HCT116 (cell line): ENCODE measurements at regions not wholly inside any gene's neighbourhood (a gene's known extent, or its start where the extent isn't known, plus 50 kb on each side); places are given as distances from the start of the nearest gene placed in this dataset.

Source experiments
- ATAC-seq: fragments of 200-7000 bp; cut with Tn5 transposase; 2 replicates; pipeline ENCODE4 v1.9.1; 2020; ENCODE audit warnings: mild to moderate bottlenecking, moderate library complexity
- BruUV-seq: library from RNA; stranded (reverse); fragments of 400-500 nt; replicated peaks from 2 replicates; lab custom pipeline; 2021; lab: Mats Ljungman, UMichigan
- CTCF ChIA-PET: fragments of 300-600 bp; sonication (Branson Sonifier 250); formaldehyde crosslinking; loops from one replicate; lab custom pipeline; 2021; ENCODE audit warnings: antibody characterized with exemption; lab: Charles Lee
- POLR2A ChIA-PET: fragments of 300-600, 350-600 bp; sonication (Branson Sonifier 250); formaldehyde crosslinking; loops from one replicate; lab custom pipeline; 2021; ENCODE audit warnings: antibody characterized with exemption; lab: Charles Lee
- RAD21 ChIA-PET, 2 experiments: fragments of 300-600 bp; sonication (Branson Sonifier 250); formaldehyde crosslinking; loops; one replicate each; lab custom pipeline; 2023; ENCODE audit warnings: low total read pairs in 2 of 2; ENCODE audit not compliant: uncharacterized antibody in 2 of 2, unreplicated experiment in 2 of 2, low non-redundant PET in 1 of 2; lab: Charles Lee
- DNase-seq: peaks from one replicate; pipeline ENCODE4 v3.0.0-alpha.2; 2010; ENCODE audit warnings: low read depth, low spot score
- H2AFZ ChIP-seq: fragments of 200-600 bp; shearing (Covaris generic), sonication (generic); 2 replicates; pipeline ENCODE4 v1.6.1; 2017; ENCODE audit warnings: low read depth, mixed run types, mixed read lengths, antibody characterized with exemption, low read length; ENCODE audit not compliant: poor library complexity, severe bottlenecking
- H3K27ac ChIP-seq: 2 replicates; pipeline ENCODE4 v1.5.1; 2012; ENCODE audit warnings: low read depth, low read length
- H3K27me3 ChIP-seq: fragments of 200-600 bp; sonication (generic); 2 replicates; pipeline ENCODE4 v1.6.1; 2016; ENCODE audit warnings: mixed run types, low read length, mixed read lengths; ENCODE audit not compliant: insufficient read depth
- H3K36me3 ChIP-seq, 2 experiments: fragments of 200-500 bp in 1 of 2; fragments of 200-600 bp in 1 of 2; sonication (Bioruptor generic) in 1 of 2; sonication (generic) in 1 of 2; 2 replicates each; pipeline versions ENCODE4 v1.5.1 to v1.6.1; 2014 to 2016; ENCODE audit warnings: low read length in 2 of 2, inconsistent platforms in 1 of 2, mixed read lengths in 1 of 2, mixed run types in 1 of 2; ENCODE audit not compliant: insufficient read depth in 2 of 2, control insufficient read depth in 1 of 2
- H3K4me1 ChIP-seq, 2 experiments: fragments of 200-600 bp in 1 of 2; sonication (generic) in 1 of 2; 2 replicates each; pipeline versions ENCODE4 v1.5.1 to v1.6.1; 2012 to 2017; ENCODE audit warnings: low read length in 2 of 2, inconsistent platforms in 1 of 2, mild to moderate bottlenecking in 1 of 2, mixed read lengths in 1 of 2, mixed run types in 1 of 2, moderate library complexity in 1 of 2; ENCODE audit not compliant: insufficient read depth in 2 of 2, control insufficient read depth in 1 of 2
- H3K4me2 ChIP-seq: fragments of 200-600 bp; sonication (generic); 2 replicates; pipeline ENCODE4 v1.6.1; 2017; ENCODE audit warnings: mixed run types, low read length, mixed read lengths
- H3K4me3 ChIP-seq, 2 experiments: fragments of 200-600 bp in 1 of 2; sonication (generic) in 1 of 2; replicated peaks in 1 of 2; 2 replicates each; pipeline ENCODE4 v1.5.1; 2011 to 2016; ENCODE audit warnings: low read length in 2 of 2, control low read depth in 1 of 2, low read depth in 1 of 2, mild to moderate bottlenecking in 1 of 2, mixed read lengths in 1 of 2, mixed run types in 1 of 2
- H3K79me2 ChIP-seq: fragments of 200-600 bp; sonication (generic); 2 replicates; pipeline ENCODE4 v1.6.1; 2017; ENCODE audit warnings: mild to moderate bottlenecking, mixed run types, low read length, moderate library complexity, mixed read lengths; ENCODE audit not compliant: insufficient read depth
- H3K9ac ChIP-seq: fragments of 200-600 bp; sonication (generic); 2 replicates; pipeline ENCODE4 v1.6.1; 2016; ENCODE audit warnings: low read length, mixed read lengths
- H3K9me2 ChIP-seq: fragments of 200-600 bp; sonication (generic), shearing (Covaris generic); 2 replicates; pipeline ENCODE4 v1.6.1; 2017; ENCODE audit warnings: mixed run types, mild to moderate bottlenecking, moderate library complexity; ENCODE audit not compliant: insufficient read depth
- H3K9me3 ChIP-seq, 2 experiments: fragments of 200-500 bp in 1 of 2; fragments of 200-600 bp in 1 of 2; sonication (Bioruptor generic) in 1 of 2; sonication (generic) in 1 of 2; 2 replicates each; pipeline ENCODE4 v1.6.1; 2014 to 2017; ENCODE audit warnings: low read length in 2 of 2, mixed read lengths in 2 of 2, inconsistent platforms in 1 of 2, low read depth in 1 of 2, mild to moderate bottlenecking in 1 of 2, mixed run types in 1 of 2, moderate library complexity in 1 of 2; ENCODE audit not compliant: control insufficient read depth in 1 of 2, insufficient read depth in 1 of 2
- H4K20me1 ChIP-seq: fragments of 200-600 bp; sonication (generic), shearing (Covaris generic); 2 replicates; pipeline ENCODE4 v1.6.1; 2017; ENCODE audit warnings: mixed run types, mild to moderate bottlenecking, moderate library complexity; ENCODE audit not compliant: insufficient read depth
- CEBPB ChIP-seq: IDR thresholded peaks from 2 replicates; pipeline ENCODE4 v1.6.1; 2012; ENCODE audit warnings: low read depth
- EGR1 ChIP-seq: IDR thresholded peaks from 2 replicates; pipeline ENCODE4 v1.6.1; 2012; ENCODE audit warnings: low read depth
- JUND ChIP-seq: IDR thresholded peaks from 2 replicates; pipeline ENCODE4 v1.6.1; 2012
- RAD21 ChIP-seq: IDR thresholded peaks from 2 replicates; pipeline ENCODE4 v1.6.1; 2012; ENCODE audit warnings: low read depth, mild to moderate bottlenecking
- SP1 ChIP-seq: IDR thresholded peaks from 2 replicates; pipeline ENCODE4 v1.6.1; 2012; ENCODE audit warnings: low read depth
- intact Hi-C: fragments of 100-400 bp; cut with micrococcal nuclease; formaldehyde crosslinking; loops from 2 replicates; pipeline ENCODE4 v1.10.0; 2022

- RAD21 ChIA-PET: no interaction called here
- Histone ChIP-seq H2AFZ (no peak overlapping the region), H3K27me3 (no peaks in the 10 kb centered on the region), H3K9me2 (no peaks in the 10 kb centered on the region), H3K27ac (no peak overlapping the region), H3K9ac (no peak overlapping the region), H3K4me2 (no peak overlapping the region), H3K36me3 (no peaks in the 10 kb centered on the region), H3K4me1 (no peaks in the 10 kb centered on the region), H3K79me2 (no peaks in the 10 kb centered on the region), H4K20me1 (no peaks in the 10 kb centered on the region), H3K4me3 (no peak overlapping the region), H3K9me3 (peaks cover 8 to 16% of the 10 kb centered on the region in 2 experiments; a peak in 2 of 4 replicates)
- intact Hi-C loops: no loop called here
- CTCF ChIA-PET: no interaction called here
- no TSS peak for BruUV-seq
- ATAC-seq (no peak), DNase-seq (no peak)
- TF ChIP-seq EGR1: no peak
- POLR2A ChIA-PET: no interaction called here
Measured at GRCh38 chr20:12808006-12808567, 200.7 kb upstream of the SPTLC3 start.

GRCh38 chr20:12815231-12815768 lies 193.5 kb upstream of the SPTLC3 start:
- no peak for ATAC-seq
- ChIA-PET RAD21 (no interaction called here), CTCF (no interaction called here), POLR2A (no interaction called here)
- Histone ChIP-seq H3K9me2 (no peaks in the 10 kb centered on the region), H3K9ac (no peak overlapping the region), H4K20me1 (no peaks in the 10 kb centered on the region), H3K9me3 (peaks cover 0 to 13% of the 10 kb centered on the region in 2 experiments; a peak in 1 of 4 replicates), H3K27me3 (no peaks in the 10 kb centered on the region), H3K4me1 (no peaks in the 10 kb centered on the region), H3K27ac (no peak overlapping the region), H3K4me2 (no peak overlapping the region), H3K79me2 (no peaks in the 10 kb centered on the region), H3K4me3 (no peak overlapping the region), H2AFZ (no peak overlapping the region), H3K36me3 (no peaks in the 10 kb centered on the region)
- intact Hi-C loops: no loop called here
- no peak for DNase-seq
- BruUV-seq: no TSS peak
- TF ChIP-seq CEBPB (no peak), RAD21 (no peak), SP1 (no peak), JUND (no peak)
